Cardiac muscle cell (in vitro differentiated cells and primary cell): ENCODE measurements at regions not wholly inside any gene's neighbourhood (a gene's known extent, or its start where the extent isn't known, plus 50 kb on each side); places are given as distances from the start of the nearest gene placed in this dataset.

ENCODE experiments used
- DNase-seq, 2 donors: peaks; one replicate each; pipeline versions ENCODE4 v3.0.0 to v3.0.0-alpha.2; 2010 to 2017; ENCODE audit warnings: low read depth in 1 of 2, low spot score in 1 of 2
- H3K27ac ChIP-seq: fragments of 200-600 bp; sonication (generic); 2 replicates; pipeline ENCODE4 v1.5.1; 2016
- H3K27me3 ChIP-seq: fragments of 200-600 bp; sonication (generic); 2 replicates; pipeline ENCODE4 v1.6.0; 2016; ENCODE audit warnings: control low read depth
- H3K36me3 ChIP-seq: fragments of 200-600 bp; sonication (generic); 2 replicates; pipeline ENCODE4 v1.5.1; 2016; ENCODE audit warnings: control low read depth
- H3K4me1 ChIP-seq: fragments of 200-600 bp; sonication (generic); 2 replicates; pipeline ENCODE4 v1.8.1; 2017; ENCODE audit warnings: low read depth, mild to moderate bottlenecking, mixed run types
- H3K4me3 ChIP-seq: fragments of 200-600 bp; sonication (generic); 2 replicates; pipeline ENCODE4 v1.5.1; 2016; ENCODE audit warnings: mild to moderate bottlenecking
- H3K9me3 ChIP-seq: fragments of 200-600 bp; sonication (generic); 2 replicates; pipeline ENCODE4 v1.5.1; 2017; ENCODE audit warnings: low read depth, mild to moderate bottlenecking, control low read depth
- CTCF ChIP-seq: IDR thresholded peaks from 2 replicates; pipeline ENCODE4 v1.5.1; 2012; ENCODE audit warnings: low read depth, mild to moderate bottlenecking, low read length

GRCh38 chr9:6703898-6704639 is 53.7 kb upstream of the KDM4C start:
- no peaks in the 10 kb centered on the region for H3K9me3 ChIP-seq
- TF ChIP-seq CTCF = no peak
- no peaks in the 10 kb centered on the region for H3K27me3 ChIP-seq
- peak overlapping the region; percentile 49 for H3K27ac ChIP-seq
- no peaks in the 10 kb centered on the region for H3K4me1 ChIP-seq
- peak; percentile 93 for DNase-seq
- peak overlapping the region; percentile 44 for H3K4me3 ChIP-seq
- H3K36me3 ChIP-seq = no peaks in the 10 kb centered on the region

GRCh38 chr9:6702707-6703106 is 55.1 kb upstream of the KDM4C start:
- DNase-seq = no peak
- Histone ChIP-seq H3K9me3 (no peaks in the 10 kb centered on the region), H3K36me3 (no peaks in the 10 kb centered on the region), H3K4me3 (no peak overlapping the region), H3K27me3 (no peaks in the 10 kb centered on the region), H3K4me1 (no peaks in the 10 kb centered on the region), H3K27ac (no peak overlapping the region)
- no peak for TF ChIP-seq CTCF

- Histone ChIP-seq H3K27me3 (no peaks in the 10 kb centered on the region), H3K27ac (no peak overlapping the region), H3K4me3 (no peak overlapping the region), H3K4me1 (no peaks in the 10 kb centered on the region), H3K36me3 (no peaks in the 10 kb centered on the region), H3K9me3 (no peaks in the 10 kb centered on the region)
- DNase-seq = no peak
- TF ChIP-seq CTCF = no peak
These were observed 50.6 kb upstream of the GLDC start for GRCh38 chr9:6696178-6696577.

GRCh38 chr9:6695121-6695814 is 49.7 kb upstream of the GLDC start:
- no peak for TF ChIP-seq CTCF
- no peaks in the 10 kb centered on the region for H3K27me3 ChIP-seq
- H3K27ac ChIP-seq = no peak overlapping the region
- no peaks in the 10 kb centered on the region for H3K9me3 ChIP-seq
- no peaks in the 10 kb centered on the region for H3K36me3 ChIP-seq
- DNase-seq = no peak
- H3K4me3 ChIP-seq = no peak overlapping the region
- H3K4me1 ChIP-seq = no peaks in the 10 kb centered on the region
